H1 (cell line): ENCODE measurements at regions not wholly inside any gene's neighbourhood (a gene's known extent, or its start where the extent isn't known, plus 50 kb on each side); places are given as distances from the start of the nearest gene placed in this dataset.

Source experiments
- CTCF ChIA-PET: fragments of 300-600 bp; sonication (Branson Sonifier 250); formaldehyde crosslinking; loops from one replicate; lab custom pipeline; 2021; ENCODE audit not compliant: partially characterized antibody; lab: Charles Lee
- POLR2A ChIA-PET: fragments of 300-600 bp; sonication (Branson Sonifier 250); formaldehyde crosslinking; loops from one replicate; lab custom pipeline; 2021; ENCODE audit warnings: inconsistent platforms; ENCODE audit not compliant: partially characterized antibody; lab: Charles Lee
- DNase-seq, 2 experiments: peaks; one replicate each; pipeline versions ENCODE4 v3.0.0 to v3.0.0-alpha.2; 2010 to 2022; ENCODE audit warnings: low spot score in 2 of 2, low read depth in 1 of 2, mixed read lengths in 1 of 2
- FAIRE-seq: peaks from 2 replicates; lab custom pipeline; 2011; peaks lifted over from hg19 to GRCh38; lab: Jason Lieb, UNC
- H2AFZ ChIP-seq: 2 replicates; pipeline ENCODE4 v1.8.1; 2012; ENCODE audit warnings: low read length, inconsistent platforms
- H2AK5ac ChIP-seq: 2 replicates; pipeline ENCODE4 v1.6.1; 2013; ENCODE audit warnings: low read depth, low read length
- H2BK120ac ChIP-seq: replicated peaks from 2 replicates; pipeline ENCODE3; 2013; ENCODE audit warnings: low read depth, low read length, inconsistent platforms
- H2BK12ac ChIP-seq: 2 replicates; pipeline ENCODE4 v1.6.1; 2013; ENCODE audit warnings: low read depth, low read length
- H2BK15ac ChIP-seq: 2 replicates; pipeline ENCODE4 v1.6.1; 2013; ENCODE audit warnings: low read length
- H2BK20ac ChIP-seq: 2 replicates; pipeline ENCODE4 v1.6.1; 2013; ENCODE audit warnings: low read length
- H2BK5ac ChIP-seq: 2 replicates; pipeline ENCODE4 v1.6.1; 2013; ENCODE audit warnings: low read depth, low read length
- H3K14ac ChIP-seq: 2 replicates; pipeline ENCODE4 v1.6.1; 2013; ENCODE audit warnings: inconsistent platforms; ENCODE audit not compliant: insufficient read length
- H3K18ac ChIP-seq: 2 replicates; pipeline ENCODE4 v1.6.1; 2013; ENCODE audit warnings: low read length; ENCODE audit errors: extremely low read depth
- H3K23ac ChIP-seq: 2 replicates; pipeline ENCODE4 v1.6.1; 2013; ENCODE audit warnings: inconsistent platforms; ENCODE audit not compliant: insufficient read length
- H3K23me2 ChIP-seq: 2 replicates; pipeline ENCODE4 v1.6.1; 2013; ENCODE audit warnings: low read depth, low read length
- H3K27ac ChIP-seq: 2 replicates; pipeline ENCODE4 v1.6.1; 2011; ENCODE audit warnings: low read depth, low read length, inconsistent platforms
- H3K27me3 ChIP-seq, 4 experiments: replicated peaks in 1 of 4; 1 replicate in 1 of 4; 2 replicates in 3 of 4; pipeline versions ENCODE4 v1.6.1 to v1.8.1; 2011 to 2013; ENCODE audit warnings: low read length in 3 of 4, mild to moderate bottlenecking in 3 of 4, inconsistent platforms in 2 of 4, mixed read lengths in 2 of 4, moderate library complexity in 1 of 4; ENCODE audit not compliant: control insufficient read depth in 3 of 4, insufficient read depth in 3 of 4; ENCODE audit errors: extremely low read depth in 1 of 4
- H3K36me3 ChIP-seq, 4 experiments: 2 replicates each; pipeline versions ENCODE4 v1.6.1 to v1.8.1; 2011 to 2013; ENCODE audit warnings: mild to moderate bottlenecking in 4 of 4, low read length in 3 of 4, moderate library complexity in 2 of 4, control low read depth in 1 of 4, inconsistent platforms in 1 of 4; ENCODE audit not compliant: insufficient read depth in 4 of 4, control insufficient read depth in 2 of 4
- H3K4ac ChIP-seq: replicated peaks from 2 replicates; pipeline ENCODE3; 2013; ENCODE audit warnings: low read length, low read depth, mixed read lengths, inconsistent platforms; ENCODE audit not compliant: insufficient read length
- H3K4me1 ChIP-seq, 4 experiments: replicated peaks in 1 of 4; 1 replicate in 1 of 4; 2 replicates in 3 of 4; pipeline versions ENCODE4 v1.6.1 to v1.8.1; 2011 to 2013; ENCODE audit warnings: low read length in 3 of 4, inconsistent platforms in 2 of 4, mixed read lengths in 1 of 4; ENCODE audit not compliant: insufficient read depth in 4 of 4, control insufficient read depth in 3 of 4
- H3K4me2 ChIP-seq, 2 experiments: 2 replicates each; pipeline versions ENCODE4 v1.6.1 to v1.8.1; 2011 to 2013; ENCODE audit warnings: low read depth in 2 of 2, low read length in 2 of 2, control low read depth in 1 of 2, inconsistent platforms in 1 of 2, mild to moderate bottlenecking in 1 of 2; ENCODE audit not compliant: insufficient read depth in 1 of 2
- H3K4me3 ChIP-seq, 4 experiments: fragments of 200-600, 300-600 bp in 1 of 4; sonication (generic), shearing (Covaris generic), sonication (Bioruptor Twin) in 1 of 4; 2 replicates each; pipeline versions ENCODE4 v1.5.1 to v1.8.1; 2011 to 2016; ENCODE audit warnings: low read length in 4 of 4, low read depth in 3 of 4, control low read depth in 2 of 4, inconsistent platforms in 2 of 4, mild to moderate bottlenecking in 2 of 4, mixed read lengths in 1 of 4, moderate library complexity in 1 of 4; ENCODE audit not compliant: insufficient read depth in 2 of 4; ENCODE audit errors: extremely low read depth in 1 of 4
- H3K56ac ChIP-seq: replicated peaks from 2 replicates; pipeline ENCODE3; 2013; ENCODE audit warnings: low read depth, mild to moderate bottlenecking, mixed read lengths, low read length, inconsistent platforms; ENCODE audit not compliant: insufficient read length
- H3K79me1 ChIP-seq: 2 replicates; pipeline ENCODE4 v1.6.1; 2013; ENCODE audit warnings: low read depth, low read length, control low read depth
- H3K79me2 ChIP-seq, 2 experiments: 2 replicates each; pipeline versions ENCODE4 v1.6.1 to v1.8.1; 2012 to 2013; ENCODE audit warnings: low read length in 2 of 2, mild to moderate bottlenecking in 2 of 2, inconsistent platforms in 1 of 2; ENCODE audit not compliant: insufficient read depth in 2 of 2, control insufficient read depth in 1 of 2
- H3K9ac ChIP-seq, 4 experiments: replicated peaks in 1 of 4; 1 replicate in 1 of 4; 2 replicates in 3 of 4; pipeline versions ENCODE4 v1.6.1 to v1.8.1; 2011 to 2013; ENCODE audit warnings: low read depth in 3 of 4, low read length in 3 of 4, control low read depth in 2 of 4, mild to moderate bottlenecking in 2 of 4, moderate library complexity in 2 of 4, inconsistent platforms in 1 of 4; ENCODE audit errors: extremely low read depth in 1 of 4
- H3K9me3 ChIP-seq, 2 experiments: 2 replicates each; pipeline versions ENCODE4 v1.6.1 to v1.8.1; 2012 to 2013; ENCODE audit warnings: mild to moderate bottlenecking in 2 of 2, moderate library complexity in 2 of 2, control low read depth in 1 of 2, inconsistent platforms in 1 of 2, low read depth in 1 of 2, low read length in 1 of 2, mixed read lengths in 1 of 2; ENCODE audit not compliant: insufficient read depth in 2 of 2
- H4K20me1 ChIP-seq, 2 experiments: replicated peaks in 1 of 2; 2 replicates each; pipeline versions ENCODE3 to v1.8.1; 2011 to 2013; ENCODE audit warnings: inconsistent platforms in 2 of 2, low read length in 2 of 2, mild to moderate bottlenecking in 1 of 2; ENCODE audit not compliant: insufficient read depth in 2 of 2, control insufficient read depth in 1 of 2
- H4K5ac ChIP-seq: 2 replicates; pipeline ENCODE4 v1.6.1; 2013; ENCODE audit warnings: low read length, low read depth, mixed read lengths, inconsistent platforms; ENCODE audit not compliant: insufficient read length
- H4K8ac ChIP-seq: 2 replicates; pipeline ENCODE4 v1.8.0; 2013; ENCODE audit warnings: mild to moderate bottlenecking, moderate library complexity, low read length, inconsistent platforms; ENCODE audit not compliant: insufficient read depth; ENCODE audit errors: extremely low read depth
- H4K91ac ChIP-seq: replicated peaks from 2 replicates; pipeline ENCODE3; 2013; ENCODE audit warnings: low read length, mixed read lengths, inconsistent platforms; ENCODE audit not compliant: insufficient read length
- RXRA ChIP-seq: IDR thresholded peaks from 2 replicates; pipeline ENCODE4 v1.6.1; 2011; ENCODE audit warnings: low read depth, mild to moderate bottlenecking, low read length, moderate library complexity; ENCODE audit not compliant: insufficient read depth
- USF2 ChIP-seq: IDR thresholded peaks from 2 replicates; pipeline ENCODE4 v1.6.1; 2011; ENCODE audit warnings: low read length, improper control_type of control experiment
- WGBS, 2 experiments: shearing (Covaris generic) in 1 of 2; methylation state at CpG; one replicate each; pipeline versions ENCODE4 v1.1.6 to v1.1.7; 2013 to 2015; ENCODE audit warnings: low lambda C conversion rate in 2 of 2, mixed read lengths in 2 of 2, inconsistent platforms in 1 of 2, low coverage in 1 of 2, missing lambda C conversion rate in 1 of 2; ENCODE audit not compliant: insufficient replicate concordance in 2 of 2, insufficient coverage in 1 of 2, insufficient read length in 1 of 2; ENCODE audit errors: extremely low coverage in 1 of 2, missing lambda C conversion rate in 1 of 2; 5-methylcytosine and 5-hydroxymethylcytosine counted together

DNA sequence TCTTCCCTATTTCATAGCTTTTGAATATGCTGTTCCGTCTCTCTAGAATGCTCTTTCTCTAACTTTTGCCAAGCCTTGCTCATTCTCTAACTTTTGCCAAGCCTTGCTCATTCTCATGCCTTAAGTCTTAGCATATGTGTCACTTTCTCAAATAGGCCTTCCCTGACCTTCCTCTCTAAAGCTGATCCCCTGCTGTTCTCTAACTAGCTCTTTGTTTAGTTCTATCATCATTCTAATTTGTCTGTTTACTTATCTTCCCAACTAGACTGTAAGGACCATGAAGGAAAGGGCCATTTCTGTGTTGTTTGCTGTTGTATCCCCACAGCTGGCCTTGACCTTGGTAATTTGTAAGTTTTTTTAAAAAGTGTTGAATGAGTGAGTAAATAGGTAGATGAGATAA is 71.1 kb downstream of the ZNF641 start:
- 43% methylated on average over 1 of the region's 1 CpG; no CpG with 5 or more reads in 1 of the 2 experiments for WGBS, 2 experiments
- Histone ChIP-seq H2BK120ac (no peak overlapping the region), H2BK5ac (no peak overlapping the region), H2BK12ac (no peak overlapping the region), H4K5ac (no peak overlapping the region), H2BK15ac (no peak overlapping the region), H4K91ac (no peak overlapping the region), H3K27me3 (peaks cover 8 to 48% (median 37%) of the 10 kb centered on the region in 4 experiments), H3K4me2 (no peak overlapping the region; a peak in 1 of 4 replicates), H2AFZ (no peak overlapping the region), H3K23ac (no peak overlapping the region), H4K20me1 (peaks cover 0 to 2% of the 10 kb centered on the region in 2 experiments), H3K4ac (no peak overlapping the region), H3K9me3 (peaks cover 0 to 3% of the 10 kb centered on the region in 2 experiments; a peak in 2 of 4 replicates), H4K8ac (no peak overlapping the region), H3K27ac (no peak overlapping the region), H3K56ac (no peak overlapping the region), H3K23me2 (no peaks in the 10 kb centered on the region), H3K4me1 (no peaks in the 10 kb centered on the region; a peak in 1 of 7 replicates), H2BK20ac (no peak overlapping the region), H2AK5ac (no peak overlapping the region), H3K4me3 (no peak overlapping the region), H3K18ac (no peak overlapping the region), H3K79me2 (no peaks in the 10 kb centered on the region), H3K14ac (no peak overlapping the region), H3K9ac (no peak overlapping the region), H3K79me1 (no peaks in the 10 kb centered on the region), H3K36me3 (no peaks in the 10 kb centered on the region; a peak in 1 of 8 replicates)
- DNase-seq = no peak
- peak; percentile 71 for FAIRE-seq
- TF ChIP-seq USF2 (no peak), RXRA (no peak)
- POLR2A ChIA-PET = interaction anchor here (1.2 to 1.9 kb wide), 2 partner anchors 17 to 81 kb away, joined by 3 to 4 read pairs; no protein-coding TSS in a partner anchor
- CTCF ChIA-PET = interaction anchor here (0.7 to 1.4 kb wide), 4 partner anchors 13 to 263 kb away, joined by 3 to 4 read pairs (median 3); no protein-coding TSS in a partner anchor
